ENCODE measurements at regions not wholly inside any gene's neighbourhood (a gene's known extent, or its start where the extent isn't known, plus 50 kb on each side); places are given as distances from the start of the nearest gene placed in this dataset.

- peaks cover 9% of the 10 kb centered on the region for H3K36me3 Mint-ChIP-seq
- H3K4me1 Mint-ChIP-seq: no peaks in the 10 kb centered on the region
- ChIA-PET CTCF (no interaction called here), POLR2A (no interaction called here)
- TF ChIP-seq ATF1 (CRISPR knock-in tag; IDR thresholded peaks at IDR 0.05): no peak
- TF ChIP-seq EMX1 (CRISPR knock-in tag; IDR thresholded peaks at IDR 0.05): no peak
- TF ChIP-seq MYBL2 (CRISPR knock-in tag; IDR thresholded peaks at IDR 0.05): no peak
- no peak for TF ChIP-seq NR3C1 (CRISPR knock-in tag; conservative IDR thresholded peaks at IDR 0.05; ENCODE audit: low read depth)
- no peak for TF ChIP-seq FOXJ3 (CRISPR knock-in tag; IDR thresholded peaks at IDR 0.05; ENCODE audit: borderline replicate concordance)
- no peak for TF ChIP-seq TEAD1 (CRISPR knock-in tag; IDR thresholded peaks at IDR 0.05)
- TF ChIP-seq CBFB (CRISPR knock-in tag; IDR thresholded peaks at IDR 0.05; ENCODE audit: low read depth): no peak
- TF ChIP-seq SMAD3 (CRISPR knock-in tag; IDR thresholded peaks at IDR 0.05; ENCODE audit: borderline replicate concordance): no peak
- no peak for TF ChIP-seq ATF2 (CRISPR knock-in tag; IDR thresholded peaks at IDR 0.05; ENCODE audit: borderline replicate concordance, low read depth)
- no peak for TF ChIP-seq FOXP1 (CRISPR knock-in tag; IDR thresholded peaks at IDR 0.05; ENCODE audit: borderline replicate concordance)
- TF ChIP-seq IRF1 (CRISPR knock-in tag; IDR thresholded peaks at IDR 0.05): no peak
- TF ChIP-seq ATF6 (CRISPR knock-in tag; IDR thresholded peaks at IDR 0.05): no peak
- TF ChIP-seq CREM (CRISPR knock-in tag; IDR thresholded peaks at IDR 0.05): no peak
- TF ChIP-seq KAT7 (CRISPR knock-in tag; IDR thresholded peaks at IDR 0.05; ENCODE audit: borderline replicate concordance): no peak
- no peak for TF ChIP-seq PREB (CRISPR knock-in tag; IDR thresholded peaks at IDR 0.05; ENCODE audit: borderline replicate concordance)
- no peak for TF ChIP-seq CREB1 (CRISPR knock-in tag; IDR thresholded peaks at IDR 0.05)
- TF ChIP-seq ZNF512 (CRISPR knock-in tag; IDR thresholded peaks at IDR 0.05; ENCODE audit: borderline replicate concordance): no peak
- H3K27me3 Mint-ChIP-seq (ENCODE audit: low read depth): peaks cover 4% of the 10 kb centered on the region; the same call in 1 of the 2 replicates
- peaks cover 11% of the 10 kb centered on the region for H3K9me3 Mint-ChIP-seq
- DNase-seq (ENCODE audit: low spot score) (no peak), ATAC-seq (no peak)
- no peak overlapping the region for H3K27ac Mint-ChIP-seq
- no peak overlapping the region for H3K4me3 Mint-ChIP-seq
These were observed 582.0 kb upstream of the SEMA6D start for GRCh38 chr15:47135267-47135666.

- DNase-seq (ENCODE audit: low spot score): no peak
- peaks cover 4% of the 10 kb centered on the region; the same call in 1 of the 2 replicates for H3K27me3 Mint-ChIP-seq (ENCODE audit: low read depth)
- ChIA-PET CTCF (no interaction called here), POLR2A (no interaction called here)
- H3K27ac Mint-ChIP-seq: no peak overlapping the region
- no peaks in the 10 kb centered on the region for H3K36me3 Mint-ChIP-seq
- H3K4me1 Mint-ChIP-seq: no peaks in the 10 kb centered on the region
- no peak for ATAC-seq
- H3K4me3 Mint-ChIP-seq: no peak overlapping the region
- peaks cover 1% of the 10 kb centered on the region for H3K9me3 Mint-ChIP-seq
- TF ChIP-seq AR (CRISPR knock-in tag; IDR thresholded peaks at IDR 0.05) (no peak), ZNF512 (CRISPR knock-in tag; IDR thresholded peaks at IDR 0.05; ENCODE audit: borderline replicate concordance) (no peak), NFATC4 (CRISPR knock-in tag; IDR thresholded peaks at IDR 0.05) (no peak), ZBTB21 (CRISPR knock-in tag; IDR thresholded peaks at IDR 0.05; ENCODE audit: borderline replicate concordance) (no peak), ZNF121 (CRISPR knock-in tag; IDR thresholded peaks at IDR 0.05) (no peak), ZNF671 (CRISPR knock-in tag; IDR thresholded peaks at IDR 0.05) (no peak), HMGA2 (CRISPR knock-in tag; IDR thresholded peaks at IDR 0.05) (no peak), CDX4 (CRISPR knock-in tag; IDR thresholded peaks at IDR 0.05; ENCODE audit: borderline replicate concordance) (no peak)
These were observed 581.1 kb upstream of the SEMA6D start for GRCh38 chr15:47136236-47136635.

Measured in WTC11 (cell line).